Adrenal gland (tissue), 5 donors: ENCODE measurements at regions not wholly inside any gene's neighbourhood (a gene's known extent, or its start where the extent isn't known, plus 50 kb on each side); places are given as distances from the start of the nearest gene placed in this dataset.

Experiments
- CTCF ChIP-seq, 6 experiments: fragments of 450-650 bp in 4 of 6; fragments of 200-600 bp in 2 of 6; sonication (generic) in 1 of 6; IDR thresholded peaks; 1 replicate in 5 of 6; 2 replicates in 1 of 6; pipeline versions ENCODE4 v1.5.1 to v1.8.0; 2016 to 2021; ENCODE audit warnings: antibody characterized with exemption in 6 of 6, mild to moderate bottlenecking in 2 of 6, moderate library complexity in 1 of 6
- POLR2A ChIP-seq, 2 donors: fragments of 450-650 bp; IDR thresholded peaks; one replicate each; pipeline ENCODE4 v1.6.1; 2017; ENCODE audit warnings: antibody characterized with exemption in 2 of 2, mild to moderate bottlenecking in 2 of 2, moderate library complexity in 1 of 2
- donor health status: DM: no; HTN: no; CAD: no.

- TF ChIP-seq CTCF (IDR thresholded peaks at IDR 0.05) (no peak), POLR2A (IDR thresholded peaks at IDR 0.05) (no peak)
These were observed 102.5 kb upstream of the DIO2 start for GRCh38 chr14:80313806-80314205.
